Memory B cell (primary cell): ENCODE measurements at regions not wholly inside any gene's neighbourhood (a gene's known extent, or its start where the extent isn't known, plus 50 kb on each side); places are given as distances from the start of the nearest gene placed in this dataset.

Experiments
- ATAC-seq: fragments of 150-1000 bp; cut with Tn5 transposase; 2 replicates; pipeline ENCODE4 v1.10.0; 2021; ENCODE audit warnings: low read depth, mild to moderate bottlenecking, moderate library complexity
- DNase-seq, 2 donors: peaks; one replicate each; pipeline ENCODE4 v3.0.0; 2022; ENCODE audit warnings: low spot score in 2 of 2
- H3K27ac Mint-ChIP-seq: one replicate; pipeline ENCODE4 v1.8.0; 2022; ENCODE audit warnings: mild to moderate bottlenecking, moderate library complexity, mixed read lengths
- H3K27me3 Mint-ChIP-seq: one replicate; pipeline ENCODE4 v1.8.0; 2022; ENCODE audit warnings: mixed read lengths
- H3K36me3 Mint-ChIP-seq: one replicate; pipeline ENCODE4 v1.8.0; 2022; ENCODE audit warnings: mild to moderate bottlenecking, mixed read lengths
- H3K4me1 Mint-ChIP-seq: one replicate; pipeline ENCODE4 v1.8.0; 2022; ENCODE audit warnings: mixed read lengths
- H3K4me3 Mint-ChIP-seq: one replicate; pipeline ENCODE4 v1.8.0; 2022; ENCODE audit warnings: mild to moderate bottlenecking, moderate library complexity, mixed read lengths
- H3K9me3 Mint-ChIP-seq: one replicate; pipeline ENCODE4 v1.8.0; 2022; ENCODE audit warnings: mixed read lengths

- Mint-ChIP-seq H3K4me1 (no peaks in the 10 kb centered on the region), H3K27me3 (peaks cover 4% of the 10 kb centered on the region), H3K4me3 (no peak overlapping the region), H3K9me3 (peaks cover 9% of the 10 kb centered on the region), H3K27ac (no peak overlapping the region), H3K36me3 (no peaks in the 10 kb centered on the region)
- no peak for ATAC-seq
- no peak for DNase-seq
These were observed 264.7 kb downstream of the GLRX3 start for GRCh38 chr10:130400890-130401289.

- Mint-ChIP-seq H3K4me3 (no peak overlapping the region), H3K9me3 (peaks cover 4% of the 10 kb centered on the region), H3K4me1 (no peaks in the 10 kb centered on the region), H3K27ac (no peak overlapping the region), H3K36me3 (no peaks in the 10 kb centered on the region), H3K27me3 (peaks cover 4% of the 10 kb centered on the region)
- DNase-seq: no peak
- no peak for ATAC-seq
These were observed 265.9 kb downstream of the GLRX3 start for GRCh38 chr10:130401860-130402765.

GRCh38 chr10:130403153-130404075 lies 267.2 kb downstream of the GLRX3 start:
- H3K4me3 Mint-ChIP-seq: no peak overlapping the region

GRCh38 chr10:130404476-130405055 lies 268.4 kb downstream of the GLRX3 start:
- Mint-ChIP-seq H3K4me3 (no peak overlapping the region), H3K27ac (no peak overlapping the region), H3K27me3 (peaks cover 4% of the 10 kb centered on the region), H3K9me3 (peaks cover 2% of the 10 kb centered on the region), H3K4me1 (no peaks in the 10 kb centered on the region), H3K36me3 (no peaks in the 10 kb centered on the region)
- no peak for ATAC-seq
- DNase-seq: no peak

More at GRCh38 chr10:130403153-130404075, 267.2 kb downstream of the GLRX3 start:
- Mint-ChIP-seq H3K36me3 (no peaks in the 10 kb centered on the region), H3K9me3 (peaks cover 4% of the 10 kb centered on the region), H3K27me3 (peaks cover 4% of the 10 kb centered on the region), H3K27ac (no peak overlapping the region), H3K4me1 (no peaks in the 10 kb centered on the region)
- DNase-seq (no peak), ATAC-seq (no peak)

GRCh38 chr10:130407052-130407451 lies 270.9 kb downstream of the GLRX3 start:
- ATAC-seq: no peak
- Mint-ChIP-seq H3K9me3 (peaks cover 2% of the 10 kb centered on the region), H3K27me3 (peaks cover 2% of the 10 kb centered on the region), H3K4me3 (no peak overlapping the region), H3K36me3 (no peaks in the 10 kb centered on the region), H3K27ac (no peak overlapping the region), H3K4me1 (no peaks in the 10 kb centered on the region)
- no peak for DNase-seq

- H3K9me3 Mint-ChIP-seq: peaks cover 2% of the 10 kb centered on the region
- DNase-seq (no peak), ATAC-seq (no peak)
- H3K4me1 Mint-ChIP-seq: no peaks in the 10 kb centered on the region
- no peak overlapping the region for H3K27ac Mint-ChIP-seq
- H3K27me3 Mint-ChIP-seq: peaks cover under 1% of the 10 kb centered on the region
- H3K36me3 Mint-ChIP-seq: no peaks in the 10 kb centered on the region
- no peak overlapping the region for H3K4me3 Mint-ChIP-seq
These were observed 273.1 kb downstream of the GLRX3 start for GRCh38 chr10:130409331-130409730.

- no peak overlapping the region for H3K27ac Mint-ChIP-seq
- peaks cover 2% of the 10 kb centered on the region for H3K9me3 Mint-ChIP-seq
- no peaks in the 10 kb centered on the region for H3K4me1 Mint-ChIP-seq
- DNase-seq (no peak), ATAC-seq (no peak)
- H3K4me3 Mint-ChIP-seq: no peak overlapping the region
- no peaks in the 10 kb centered on the region for H3K27me3 Mint-ChIP-seq
- no peaks in the 10 kb centered on the region for H3K36me3 Mint-ChIP-seq
These were observed 273.7 kb downstream of the GLRX3 start for GRCh38 chr10:130409931-130410330.

- no peak overlapping the region for H3K27ac Mint-ChIP-seq
- no peaks in the 10 kb centered on the region for H3K4me1 Mint-ChIP-seq
- H3K36me3 Mint-ChIP-seq: no peaks in the 10 kb centered on the region
- peaks cover 2% of the 10 kb centered on the region for H3K27me3 Mint-ChIP-seq
- DNase-seq: no peak
- no peak overlapping the region for H3K4me3 Mint-ChIP-seq
- no peak for ATAC-seq
- peaks cover 4% of the 10 kb centered on the region for H3K9me3 Mint-ChIP-seq
These were observed 275.4 kb downstream of the GLRX3 start for GRCh38 chr10:130411496-130412085.

GRCh38 chr10:130412317-130412716 lies 276.1 kb downstream of the GLRX3 start:
- no peak for ATAC-seq
- no peak overlapping the region for H3K27ac Mint-ChIP-seq
- H3K9me3 Mint-ChIP-seq: peaks cover 6% of the 10 kb centered on the region
- DNase-seq: no peak
- H3K27me3 Mint-ChIP-seq: peaks cover 2% of the 10 kb centered on the region
- H3K4me1 Mint-ChIP-seq: no peaks in the 10 kb centered on the region
- no peak overlapping the region for H3K4me3 Mint-ChIP-seq
- H3K36me3 Mint-ChIP-seq: no peaks in the 10 kb centered on the region

- no peak for ATAC-seq
- Mint-ChIP-seq H3K36me3 (no peaks in the 10 kb centered on the region), H3K9me3 (peaks cover 6% of the 10 kb centered on the region), H3K4me3 (no peak overlapping the region), H3K4me1 (no peaks in the 10 kb centered on the region), H3K27ac (no peak overlapping the region), H3K27me3 (peaks cover 2% of the 10 kb centered on the region)
- no peak for DNase-seq
These were observed 280.4 kb downstream of the GLRX3 start for GRCh38 chr10:130416334-130417150.

GRCh38 chr10:130418731-130419130 lies 282.5 kb downstream of the GLRX3 start:
- ATAC-seq (no peak), DNase-seq (no peak)
- Mint-ChIP-seq H3K4me3 (no peak overlapping the region), H3K4me1 (no peaks in the 10 kb centered on the region), H3K9me3 (peaks cover 6% of the 10 kb centered on the region), H3K27me3 (peaks cover 4% of the 10 kb centered on the region), H3K36me3 (no peaks in the 10 kb centered on the region), H3K27ac (no peak overlapping the region)

GRCh38 chr10:130421909-130422308 lies 285.7 kb downstream of the GLRX3 start:
- ATAC-seq (no peak), DNase-seq (no peak)
- Mint-ChIP-seq H3K9me3 (no peaks in the 10 kb centered on the region), H3K4me3 (no peak overlapping the region), H3K27me3 (peaks cover 2% of the 10 kb centered on the region), H3K4me1 (no peaks in the 10 kb centered on the region), H3K27ac (no peak overlapping the region), H3K36me3 (no peaks in the 10 kb centered on the region)
